ENCODE measurements at regions not wholly inside any gene's neighbourhood (a gene's known extent, or its start where the extent isn't known, plus 50 kb on each side); places are given as distances from the start of the nearest gene placed in this dataset.

DNA sequence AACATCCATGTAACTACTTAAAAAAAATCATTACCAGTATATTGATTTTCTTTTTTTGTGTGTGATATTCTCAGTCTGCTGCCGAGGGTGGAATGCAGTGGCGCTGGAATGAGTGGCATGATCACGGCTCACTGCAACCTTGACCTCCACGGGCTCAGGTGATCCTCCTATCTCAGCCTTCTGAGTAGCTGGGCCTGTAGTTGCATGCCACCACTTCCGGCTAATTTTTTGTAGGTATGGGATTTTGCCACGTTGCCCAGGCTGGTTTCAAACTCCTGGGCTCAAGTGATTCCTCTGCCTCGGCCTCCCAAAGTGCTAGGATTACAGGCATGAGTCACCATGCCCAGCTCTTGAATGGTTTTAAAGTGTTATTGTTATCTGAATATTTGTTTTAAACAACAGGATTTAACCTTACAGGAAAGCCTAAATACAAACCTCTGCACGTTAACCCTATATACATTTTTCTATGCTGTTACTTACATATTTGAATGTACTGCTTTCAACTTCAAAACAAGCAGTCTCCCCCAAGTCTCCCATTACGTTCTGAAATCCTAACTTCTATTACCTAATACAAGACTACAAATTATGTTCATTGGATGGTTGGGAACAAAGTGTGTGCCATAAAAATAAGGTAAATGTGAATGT lies 61.7 kb downstream of the KPNA2 start:
- TF ChIP-seq POLR2AphosphoS5 (IDR thresholded peaks at IDR 0.05; ENCODE audit: low read depth, low read length) (no peak), TCF12 (IDR thresholded peaks at IDR 0.05) (no peak), TCF12 (CRISPR knock-in tag; IDR thresholded peaks at IDR 0.05) (no peak), BRCA1 (CRISPR knock-in tag; IDR thresholded peaks at IDR 0.05) (no peak), ZNF335 (CRISPR knock-in tag; IDR thresholded peaks at IDR 0.05) (no peak), PHF8 (CRISPR knock-in tag; IDR thresholded peaks at IDR 0.05) (no peak), EZH2 (conservative IDR thresholded peaks at IDR 0.05; ENCODE audit: low read depth, low read length) (no peak), IKZF1 (IDR thresholded peaks at IDR 0.05) (no peak)
- TF ChIP-seq, protein P1, sequence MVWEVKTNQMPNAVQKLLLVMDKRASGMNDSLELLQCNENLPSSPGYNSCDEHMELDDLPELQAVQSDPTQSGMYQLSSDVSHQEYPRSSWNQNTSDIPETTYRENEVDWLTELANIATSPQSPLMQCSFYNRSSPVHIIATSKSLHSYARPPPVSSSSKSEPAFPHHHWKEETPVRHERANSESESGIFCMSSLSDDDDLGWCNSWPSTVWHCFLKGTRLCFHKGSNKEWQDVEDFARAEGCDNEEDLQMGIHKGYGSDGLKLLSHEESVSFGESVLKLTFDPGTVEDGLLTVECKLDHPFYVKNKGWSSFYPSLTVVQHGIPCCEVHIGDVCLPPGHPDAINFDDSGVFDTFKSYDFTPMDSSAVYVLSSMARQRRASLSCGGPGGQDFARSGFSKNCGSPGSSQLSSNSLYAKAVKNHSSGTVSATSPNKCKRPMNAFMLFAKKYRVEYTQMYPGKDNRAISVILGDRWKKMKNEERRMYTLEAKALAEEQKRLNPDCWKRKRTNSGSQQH (CRISPR knock-in tag; IDR thresholded peaks at IDR 0.05; ENCODE audit: low read depth): no peak
- TF ChIP-seq, protein P2, sequence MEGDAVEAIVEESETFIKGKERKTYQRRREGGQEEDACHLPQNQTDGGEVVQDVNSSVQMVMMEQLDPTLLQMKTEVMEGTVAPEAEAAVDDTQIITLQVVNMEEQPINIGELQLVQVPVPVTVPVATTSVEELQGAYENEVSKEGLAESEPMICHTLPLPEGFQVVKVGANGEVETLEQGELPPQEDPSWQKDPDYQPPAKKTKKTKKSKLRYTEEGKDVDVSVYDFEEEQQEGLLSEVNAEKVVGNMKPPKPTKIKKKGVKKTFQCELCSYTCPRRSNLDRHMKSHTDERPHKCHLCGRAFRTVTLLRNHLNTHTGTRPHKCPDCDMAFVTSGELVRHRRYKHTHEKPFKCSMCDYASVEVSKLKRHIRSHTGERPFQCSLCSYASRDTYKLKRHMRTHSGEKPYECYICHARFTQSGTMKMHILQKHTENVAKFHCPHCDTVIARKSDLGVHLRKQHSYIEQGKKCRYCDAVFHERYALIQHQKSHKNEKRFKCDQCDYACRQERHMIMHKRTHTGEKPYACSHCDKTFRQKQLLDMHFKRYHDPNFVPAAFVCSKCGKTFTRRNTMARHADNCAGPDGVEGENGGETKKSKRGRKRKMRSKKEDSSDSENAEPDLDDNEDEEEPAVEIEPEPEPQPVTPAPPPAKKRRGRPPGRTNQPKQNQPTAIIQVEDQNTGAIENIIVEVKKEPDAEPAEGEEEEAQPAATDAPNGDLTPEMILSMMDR (CRISPR knock-in tag; IDR thresholded peaks at IDR 0.05): no peak

Data from HepG2 (cell line).